ENCODE measurements at regions not wholly inside any gene's neighbourhood (a gene's known extent, or its start where the extent isn't known, plus 50 kb on each side); places are given as distances from the start of the nearest gene placed in this dataset.

DNA sequence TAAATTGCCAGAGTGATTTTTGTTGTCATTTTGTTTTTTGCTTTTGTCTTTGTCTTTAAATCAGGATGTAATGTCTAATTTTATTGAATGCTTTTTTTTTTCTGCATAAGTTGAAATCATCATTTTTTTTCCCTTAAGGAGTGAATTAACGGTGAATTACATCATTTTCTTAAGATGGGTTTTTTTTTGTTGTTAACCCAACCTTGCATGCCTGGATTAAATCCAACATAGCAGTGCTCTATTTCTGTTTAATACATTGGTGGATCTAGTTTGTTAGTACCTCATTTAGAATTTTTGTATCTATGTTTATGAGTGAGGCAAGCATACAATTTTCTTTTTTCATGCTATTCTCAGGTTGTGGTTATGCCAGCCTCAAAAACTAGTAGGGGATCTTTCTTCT is 186.4 kb upstream of the TMC3 start:
- TF ChIP-seq, protein P1, sequence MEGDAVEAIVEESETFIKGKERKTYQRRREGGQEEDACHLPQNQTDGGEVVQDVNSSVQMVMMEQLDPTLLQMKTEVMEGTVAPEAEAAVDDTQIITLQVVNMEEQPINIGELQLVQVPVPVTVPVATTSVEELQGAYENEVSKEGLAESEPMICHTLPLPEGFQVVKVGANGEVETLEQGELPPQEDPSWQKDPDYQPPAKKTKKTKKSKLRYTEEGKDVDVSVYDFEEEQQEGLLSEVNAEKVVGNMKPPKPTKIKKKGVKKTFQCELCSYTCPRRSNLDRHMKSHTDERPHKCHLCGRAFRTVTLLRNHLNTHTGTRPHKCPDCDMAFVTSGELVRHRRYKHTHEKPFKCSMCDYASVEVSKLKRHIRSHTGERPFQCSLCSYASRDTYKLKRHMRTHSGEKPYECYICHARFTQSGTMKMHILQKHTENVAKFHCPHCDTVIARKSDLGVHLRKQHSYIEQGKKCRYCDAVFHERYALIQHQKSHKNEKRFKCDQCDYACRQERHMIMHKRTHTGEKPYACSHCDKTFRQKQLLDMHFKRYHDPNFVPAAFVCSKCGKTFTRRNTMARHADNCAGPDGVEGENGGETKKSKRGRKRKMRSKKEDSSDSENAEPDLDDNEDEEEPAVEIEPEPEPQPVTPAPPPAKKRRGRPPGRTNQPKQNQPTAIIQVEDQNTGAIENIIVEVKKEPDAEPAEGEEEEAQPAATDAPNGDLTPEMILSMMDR (IDR thresholded peaks at IDR 0.05) = no peak
- no peak for TF ChIP-seq POLR2A (IDR thresholded peaks at IDR 0.05)

Data from gastroesophageal sphincter (tissue), 3 donors.